A673 (cell line): ENCODE measurements at regions not wholly inside any gene's neighbourhood (a gene's known extent, or its start where the extent isn't known, plus 50 kb on each side); places are given as distances from the start of the nearest gene placed in this dataset.

Experiments
- BruUV-seq: library from RNA; stranded (reverse); fragments of 400-500 nt; replicated peaks from 2 replicates; lab custom pipeline; 2021; lab: Mats Ljungman, UMichigan
- CTCF ChIA-PET: fragments of 300-600 bp; sonication (Branson Sonifier 250); formaldehyde crosslinking; loops from one replicate; lab custom pipeline; 2022; ENCODE audit warnings: antibody characterized with exemption; lab: Charles Lee
- POLR2A ChIA-PET: fragments of 300-600 bp; sonication (Branson Sonifier 250); formaldehyde crosslinking; loops from one replicate; lab custom pipeline; 2022; ENCODE audit warnings: antibody characterized with exemption; ENCODE audit not compliant: low non-redundant PET; lab: Charles Lee
- DNase-seq: peaks from one replicate; pipeline ENCODE4 v3.0.0-alpha.2; 2015; ENCODE audit warnings: low spot score
- H3K27ac ChIP-seq: fragments of 200-600 bp; sonication (generic); 2 replicates; pipeline ENCODE4 v1.5.1; 2016; ENCODE audit warnings: mixed run types, low read depth, mild to moderate bottlenecking, mixed read lengths, antibody characterized with exemption, low read length; ENCODE audit not compliant: poor library complexity, severe bottlenecking
- H3K27me3 ChIP-seq: fragments of 200-600 bp; sonication (generic); replicated peaks from 2 replicates; pipeline ENCODE4 v1.6.1; 2017; ENCODE audit warnings: mixed run types, low read depth, mild to moderate bottlenecking, mixed read lengths, antibody characterized with exemption, low read length; ENCODE audit not compliant: insufficient read depth, poor library complexity
- H3K36me3 ChIP-seq: fragments of 200-600 bp; sonication (generic); 2 replicates; pipeline ENCODE4 v1.6.1; 2016; ENCODE audit warnings: mixed run types, mild to moderate bottlenecking, mixed read lengths, antibody characterized with exemption, low read length; ENCODE audit not compliant: insufficient read depth, poor library complexity, severe bottlenecking
- H3K4me1 ChIP-seq: fragments of 200-600 bp; sonication (generic); 2 replicates; pipeline ENCODE4 v1.6.1; 2017; ENCODE audit warnings: mixed run types, mild to moderate bottlenecking, mixed read lengths, antibody characterized with exemption, low read length; ENCODE audit not compliant: insufficient read depth, poor library complexity, severe bottlenecking
- H3K4me3 ChIP-seq: fragments of 200-600 bp; sonication (generic); 2 replicates; pipeline ENCODE4 v1.5.1; 2016; ENCODE audit warnings: low read depth, mixed run types, mild to moderate bottlenecking, mixed read lengths, low read length; ENCODE audit not compliant: poor library complexity, severe bottlenecking
- H3K9me3 ChIP-seq: fragments of 200-600 bp; sonication (generic); 2 replicates; pipeline ENCODE4 v1.6.1; 2016; ENCODE audit warnings: mixed run types, low read depth, mild to moderate bottlenecking, mixed read lengths, antibody characterized with exemption, low read length; ENCODE audit not compliant: poor library complexity, severe bottlenecking
- CTCF ChIP-seq: fragments of 300-800, 200-600 bp; sonication (generic); conservative IDR thresholded peaks from 2 replicates; pipeline ENCODE4 v1.5.1; 2017; ENCODE audit warnings: low read depth, mild to moderate bottlenecking, antibody characterized with exemption, low read length, moderate library complexity, mixed read lengths
- EZH2 ChIP-seq: fragments of 200-600 bp; sonication (generic); IDR thresholded peaks from 2 replicates; pipeline ENCODE4 v1.6.1; 2017; ENCODE audit warnings: borderline replicate concordance, low read depth, mild to moderate bottlenecking, mixed read lengths, antibody characterized with exemption, low read length; ENCODE audit not compliant: poor library complexity, severe bottlenecking
- intact Hi-C: fragments of 100-400 bp; cut with micrococcal nuclease; formaldehyde crosslinking; loops from one replicate; pipeline ENCODE4 v1.10.0; 2022; ENCODE audit not compliant: unreplicated experiment

GRCh38 chr7:52936750-52937149, 98.7 kb upstream of the POM121L12 start:
- Histone ChIP-seq H3K36me3 (no peaks in the 10 kb centered on the region), H3K4me1 (no peaks in the 10 kb centered on the region), H3K9me3 (peaks cover 53% of the 10 kb centered on the region), H3K4me3 (no peak overlapping the region), H3K27me3 (no peaks in the 10 kb centered on the region), H3K27ac (no peak overlapping the region)
- no peak for DNase-seq
- intact Hi-C loops: no loop called here
- TF ChIP-seq CTCF (no peak), EZH2 (no peak)
- BruUV-seq: no TSS peak
- ChIA-PET POLR2A (no interaction called here), CTCF (no interaction called here)

- no TSS peak for BruUV-seq
- intact Hi-C loops: no loop called here
- H3K9me3 ChIP-seq: peaks cover 41% of the 10 kb centered on the region
- CTCF ChIA-PET: no interaction called here
- no peak for TF ChIP-seq CTCF
- no peak for TF ChIP-seq EZH2
- DNase-seq: no peak
- no peaks in the 10 kb centered on the region for H3K36me3 ChIP-seq
- POLR2A ChIA-PET: no interaction called here
- H3K4me1 ChIP-seq: no peaks in the 10 kb centered on the region
- no peaks in the 10 kb centered on the region for H3K27me3 ChIP-seq
- H3K4me3 ChIP-seq: no peak overlapping the region
- no peak overlapping the region for H3K27ac ChIP-seq
Observed at GRCh38 chr7:52928591-52928990, 106.8 kb upstream of the POM121L12 start.

GRCh38 chr7:52925332-52925731, 110.1 kb upstream of the POM121L12 start:
- Histone ChIP-seq H3K27me3 (no peaks in the 10 kb centered on the region), H3K36me3 (no peaks in the 10 kb centered on the region), H3K4me1 (no peaks in the 10 kb centered on the region), H3K4me3 (no peak overlapping the region), H3K9me3 (peaks cover 36% of the 10 kb centered on the region), H3K27ac (no peak overlapping the region)
- intact Hi-C loops: no loop called here
- no peak for TF ChIP-seq CTCF
- TF ChIP-seq EZH2: no peak
- POLR2A ChIA-PET: no interaction called here
- DNase-seq: no peak
- no TSS peak for BruUV-seq
- CTCF ChIA-PET: no interaction called here
